ENCODE measurements at regions not wholly inside any gene's neighbourhood (a gene's known extent, or its start where the extent isn't known, plus 50 kb on each side); places are given as distances from the start of the nearest gene placed in this dataset.
"Not testable (repeated sequence)": the region's sequence is repeated elsewhere in the genome, so short reads cannot be mapped to it uniquely, and the experiment has no call there.

DNA sequence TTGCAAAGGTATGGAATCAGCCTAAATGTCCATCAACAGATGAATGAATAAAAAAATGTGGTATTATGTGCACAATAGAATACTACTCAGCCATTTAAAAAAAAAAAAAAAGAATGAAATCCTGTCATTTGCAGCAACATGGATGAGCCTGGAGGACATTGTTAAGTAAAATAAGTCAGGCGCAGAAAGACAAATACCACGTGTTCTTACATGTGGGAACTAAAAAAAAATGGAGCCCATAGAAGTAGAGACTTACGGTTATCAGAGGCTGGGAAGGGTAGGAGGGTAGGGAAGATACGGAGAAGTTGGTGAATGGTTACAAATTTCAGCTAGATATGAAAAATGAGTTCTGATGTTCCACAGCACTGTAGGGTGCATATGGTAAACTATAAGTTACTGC lies 97.2 kb upstream of the SIRPG start:
- no peak for TF ChIP-seq POLR2A (IDR thresholded peaks at IDR 0.05)
- TF ChIP-seq, protein P1, sequence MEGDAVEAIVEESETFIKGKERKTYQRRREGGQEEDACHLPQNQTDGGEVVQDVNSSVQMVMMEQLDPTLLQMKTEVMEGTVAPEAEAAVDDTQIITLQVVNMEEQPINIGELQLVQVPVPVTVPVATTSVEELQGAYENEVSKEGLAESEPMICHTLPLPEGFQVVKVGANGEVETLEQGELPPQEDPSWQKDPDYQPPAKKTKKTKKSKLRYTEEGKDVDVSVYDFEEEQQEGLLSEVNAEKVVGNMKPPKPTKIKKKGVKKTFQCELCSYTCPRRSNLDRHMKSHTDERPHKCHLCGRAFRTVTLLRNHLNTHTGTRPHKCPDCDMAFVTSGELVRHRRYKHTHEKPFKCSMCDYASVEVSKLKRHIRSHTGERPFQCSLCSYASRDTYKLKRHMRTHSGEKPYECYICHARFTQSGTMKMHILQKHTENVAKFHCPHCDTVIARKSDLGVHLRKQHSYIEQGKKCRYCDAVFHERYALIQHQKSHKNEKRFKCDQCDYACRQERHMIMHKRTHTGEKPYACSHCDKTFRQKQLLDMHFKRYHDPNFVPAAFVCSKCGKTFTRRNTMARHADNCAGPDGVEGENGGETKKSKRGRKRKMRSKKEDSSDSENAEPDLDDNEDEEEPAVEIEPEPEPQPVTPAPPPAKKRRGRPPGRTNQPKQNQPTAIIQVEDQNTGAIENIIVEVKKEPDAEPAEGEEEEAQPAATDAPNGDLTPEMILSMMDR (IDR thresholded peaks at IDR 0.05), result no peak
- no peak for TF ChIP-seq POLR2AphosphoS5 (IDR thresholded peaks at IDR 0.05)
- H3K27me3 ChIP-seq, result no peaks in the 10 kb centered on the region
- intact Hi-C loops (cut with DNase I; ENCODE audit: low total_unique reads), result no loop called here
- no peak overlapping the region for H3K27ac ChIP-seq
- no peak for DNase-seq (ENCODE audit: low spot score in 2 of 2)
- H3K9me3 ChIP-seq, result no peaks in the 10 kb centered on the region
- H3K4me3 ChIP-seq, result no peak overlapping the region
- no peaks in the 10 kb centered on the region for H3K36me3 ChIP-seq
- no peaks in the 10 kb centered on the region for H3K4me1 ChIP-seq

DNA sequence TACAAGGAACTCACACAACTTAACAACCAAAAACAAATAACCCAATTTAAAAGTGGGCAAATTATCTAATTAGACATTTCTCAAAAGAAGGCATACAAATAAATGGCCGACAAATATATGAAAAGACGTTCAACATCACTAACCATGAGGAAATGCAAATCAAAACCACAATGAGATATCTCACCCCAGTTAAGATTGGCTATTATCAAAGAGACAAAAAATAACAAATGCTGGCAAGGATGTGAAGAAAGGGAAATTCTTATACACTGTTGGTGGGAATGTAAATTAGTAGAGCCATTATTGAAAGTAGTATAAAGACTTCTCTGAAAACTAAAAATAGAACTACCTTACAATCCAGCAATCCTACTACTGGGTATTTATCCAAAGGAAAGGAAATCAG lies 96.7 kb upstream of the SIRPG start:
- TF ChIP-seq POLR2A (IDR thresholded peaks at IDR 0.05), result no peak
- TF ChIP-seq, protein P1 (IDR thresholded peaks at IDR 0.05), result no peak
- no peak for TF ChIP-seq POLR2AphosphoS5 (IDR thresholded peaks at IDR 0.05)

DNA sequence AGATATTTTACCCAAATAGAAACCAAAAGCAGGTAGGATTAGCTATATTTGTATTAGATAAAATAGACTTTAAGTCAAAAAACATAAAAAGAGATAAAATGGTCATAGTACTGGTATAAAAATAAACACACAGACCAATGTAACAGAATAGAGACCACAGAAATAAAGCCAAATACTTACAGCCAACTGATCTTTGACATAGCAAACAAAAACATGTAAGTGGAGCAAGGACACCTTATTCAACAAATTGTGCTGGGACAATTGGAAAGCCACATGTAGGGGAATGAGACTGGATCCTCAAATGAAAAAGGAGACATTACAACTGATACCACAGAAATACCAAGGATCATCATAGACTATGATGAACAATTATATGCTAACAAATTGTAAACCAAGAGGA lies 94.5 kb upstream of the SIRPG start:
- Histone ChIP-seq H3K36me3 (no peaks in the 10 kb centered on the region), H3K4me1 (no peaks in the 10 kb centered on the region), H3K27ac (no peak overlapping the region), H3K27me3 (no peaks in the 10 kb centered on the region), H3K4me3 (no peak overlapping the region), H3K9me3 (no peaks in the 10 kb centered on the region)
- TF ChIP-seq POLR2AphosphoS5 (IDR thresholded peaks at IDR 0.05) (no peak), POLR2A (IDR thresholded peaks at IDR 0.05) (no peak)
- TF ChIP-seq, protein P1 (IDR thresholded peaks at IDR 0.05), result no peak
- intact Hi-C loops (cut with DNase I; ENCODE audit: low total_unique reads), result no loop called here
- no peak for DNase-seq (ENCODE audit: low spot score in 2 of 2)

More for the DNA sequence above, 96.7 kb upstream of the SIRPG start:
- Histone ChIP-seq H3K4me3 (no peak overlapping the region), H3K27ac (no peak overlapping the region), H3K4me1 (no peaks in the 10 kb centered on the region), H3K27me3 (no peaks in the 10 kb centered on the region), H3K9me3 (no peaks in the 10 kb centered on the region), H3K36me3 (no peaks in the 10 kb centered on the region)
- DNase-seq (ENCODE audit: low spot score in 2 of 2), result no peak
- intact Hi-C loops (cut with DNase I; ENCODE audit: low total_unique reads), result no loop called here

DNA sequence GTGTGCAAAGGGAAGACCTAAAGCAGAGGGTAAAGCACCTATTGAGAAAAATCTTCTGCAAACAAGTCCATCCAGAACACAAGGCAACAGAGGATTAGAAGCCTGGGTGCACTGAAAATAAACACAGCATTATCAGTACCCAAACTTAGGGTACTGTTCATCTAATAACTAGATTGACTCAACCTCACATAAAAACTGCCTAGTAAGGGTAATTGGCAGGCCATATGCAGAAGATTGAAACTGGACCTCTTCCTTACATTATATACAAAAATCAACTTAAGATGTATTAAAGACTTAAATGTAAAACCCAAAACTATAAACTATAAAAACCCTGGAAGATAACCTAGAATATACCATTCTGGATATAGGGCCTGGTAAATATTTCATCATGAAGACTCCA lies 91.2 kb upstream of the SIRPG start:
- intact Hi-C loops (cut with DNase I; ENCODE audit: low total_unique reads), result no loop called here
- H3K27ac ChIP-seq, result no peak overlapping the region
- no peaks in the 10 kb centered on the region for H3K4me1 ChIP-seq
- no peak overlapping the region for H3K4me3 ChIP-seq
- no peaks in the 10 kb centered on the region for H3K36me3 ChIP-seq
- no peaks in the 10 kb centered on the region for H3K9me3 ChIP-seq
- TF ChIP-seq POLR2AphosphoS5 (IDR thresholded peaks at IDR 0.05), result no peak
- TF ChIP-seq POLR2A (IDR thresholded peaks at IDR 0.05), result no peak
- TF ChIP-seq, protein P1 (IDR thresholded peaks at IDR 0.05), result no peak
- DNase-seq (ENCODE audit: low spot score in 2 of 2), result no peak
- no peaks in the 10 kb centered on the region for H3K27me3 ChIP-seq

DNA sequence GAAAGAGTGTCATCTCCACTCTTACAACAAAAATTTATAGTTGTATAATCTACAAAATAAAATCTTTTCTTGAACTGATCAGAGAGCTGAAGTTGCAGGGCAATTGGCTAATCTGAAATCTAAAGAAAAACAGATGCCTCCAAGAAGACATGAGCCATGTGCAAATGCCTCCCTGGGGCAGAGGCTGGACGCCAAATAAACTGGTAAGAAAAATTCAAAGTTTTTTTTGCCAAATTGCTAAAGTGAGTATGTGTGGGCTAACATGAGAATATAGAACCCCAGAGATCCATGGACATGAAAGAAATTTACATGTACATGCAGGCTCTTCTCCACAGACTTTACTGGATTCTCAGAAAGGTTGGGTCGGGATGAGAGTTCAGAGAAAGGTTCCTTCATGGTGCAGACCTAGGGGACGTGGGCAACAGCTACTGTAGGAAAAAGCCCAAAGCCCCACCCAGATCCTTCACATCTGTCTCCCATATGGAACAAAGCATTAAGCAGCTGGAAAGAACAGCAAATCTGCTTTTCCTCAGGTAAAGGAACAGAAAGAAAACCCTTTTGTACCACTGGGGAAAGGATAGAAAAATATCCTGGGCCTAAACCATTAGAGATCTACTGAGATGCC lies 90.5 kb upstream of the SIRPG start:
- H3K4me3 ChIP-seq, result no peak overlapping the region
- DNase-seq (ENCODE audit: low spot score in 2 of 2), result no peak
- H3K36me3 ChIP-seq, result no peaks in the 10 kb centered on the region
- TF ChIP-seq POLR2A (IDR thresholded peaks at IDR 0.05) (no peak), POLR2AphosphoS5 (IDR thresholded peaks at IDR 0.05) (no peak)
- TF ChIP-seq, protein P1 (IDR thresholded peaks at IDR 0.05), result no peak
- intact Hi-C loops (cut with DNase I; ENCODE audit: low total_unique reads), result no loop called here
- H3K4me1 ChIP-seq, result no peaks in the 10 kb centered on the region
- H3K27ac ChIP-seq, result no peak overlapping the region
- no peaks in the 10 kb centered on the region for H3K9me3 ChIP-seq
- H3K27me3 ChIP-seq, result no peaks in the 10 kb centered on the region

DNA sequence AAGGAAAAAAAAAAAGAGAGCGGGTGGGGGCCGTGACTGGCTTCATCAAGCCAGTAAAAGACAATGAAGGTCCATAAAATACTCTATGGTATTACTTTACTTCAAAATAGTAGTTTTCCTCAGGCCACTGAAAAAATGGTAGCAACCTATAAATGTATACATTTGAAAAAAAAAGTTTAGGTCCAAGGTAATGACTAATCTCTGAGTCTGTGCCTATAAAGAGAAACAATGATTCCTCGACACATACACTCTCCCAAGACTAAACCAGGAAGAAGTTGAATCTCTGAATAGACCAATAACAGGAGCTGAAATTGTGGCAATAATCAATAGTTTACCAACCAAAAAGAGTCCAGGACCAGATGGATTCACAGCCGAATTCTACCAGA lies 84.5 kb upstream of the SIRPG start:
- intact Hi-C loops (cut with DNase I; ENCODE audit: low total_unique reads); DNase-seq (ENCODE audit: low spot score in 2 of 2); H3K27me3 ChIP-seq: not testable (repeated sequence)

More for the DNA sequence above, 84.5 kb upstream of the SIRPG start:
- not testable (repeated sequence) for H3K4me3 ChIP-seq, H3K27ac ChIP-seq, H3K4me1 ChIP-seq, H3K9me3 ChIP-seq, H3K36me3 ChIP-seq
